Renal cortical epithelial cell (primary cell): ENCODE measurements at regions not wholly inside any gene's neighbourhood (a gene's known extent, or its start where the extent isn't known, plus 50 kb on each side); places are given as distances from the start of the nearest gene placed in this dataset.

Experiments used
- DNase-seq: peaks from one replicate; pipeline ENCODE4 v3.0.0-alpha.2; 2011; ENCODE audit warnings: low read depth

DNA sequence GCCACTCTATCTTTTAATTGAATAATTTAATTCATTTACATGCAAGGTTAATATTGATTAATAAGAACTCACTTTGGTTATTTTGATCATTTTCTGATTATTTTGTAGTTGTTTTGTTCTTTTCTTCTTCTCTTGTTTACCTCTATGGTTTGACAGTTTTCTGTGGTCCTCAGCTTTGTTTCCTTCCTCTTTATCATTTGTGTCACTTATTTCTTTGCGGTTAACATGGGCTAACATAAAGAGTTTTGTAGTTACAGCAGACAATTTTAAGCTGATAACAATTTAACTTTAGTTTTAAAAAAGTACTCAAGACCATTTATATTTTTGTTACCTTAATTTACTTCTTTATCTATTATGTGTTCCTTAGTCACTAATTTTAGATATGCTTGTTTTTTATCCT is 1032.8 kb upstream of the RAG2 start:
- DNase-seq, result no peak

DNA sequence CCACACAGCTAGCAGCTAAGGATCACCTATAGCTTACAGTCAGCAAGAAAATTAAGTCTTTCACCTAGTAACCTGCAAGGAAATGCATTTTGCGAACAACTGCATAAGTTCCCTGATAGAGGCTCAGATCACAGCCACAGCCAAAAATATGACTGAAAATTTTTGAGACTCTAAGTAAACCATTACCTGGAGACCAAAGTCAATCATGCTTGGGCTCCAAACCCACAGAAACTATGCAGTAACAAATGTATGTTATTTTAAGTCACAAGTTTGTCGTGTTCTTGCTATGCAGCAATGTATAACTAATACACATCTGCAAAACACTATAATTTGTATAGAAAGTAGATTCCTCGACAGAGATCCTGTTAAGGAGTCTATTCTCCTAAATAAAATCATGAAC is 1025.7 kb upstream of the RAG2 start:
- DNase-seq, result no peak

DNA sequence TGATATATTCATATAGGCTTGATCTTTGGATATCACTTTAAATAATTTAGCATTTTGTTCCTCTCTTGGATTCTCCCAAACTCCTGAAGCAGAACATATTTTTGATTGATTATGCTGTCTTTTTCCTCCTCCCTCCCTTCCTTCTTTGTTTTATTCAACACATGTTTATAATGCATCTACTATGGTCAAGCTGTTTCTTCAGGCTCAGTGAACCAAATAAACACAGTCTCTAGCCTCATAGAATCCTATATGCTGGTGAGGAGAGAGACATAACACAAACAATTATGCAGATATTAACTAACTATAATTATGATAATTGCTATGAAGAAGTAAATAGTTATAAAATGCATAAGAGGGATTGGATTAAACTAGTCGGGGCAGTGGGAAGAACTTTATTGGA is 1023.6 kb upstream of the RAG2 start:
- DNase-seq, result no peak

DNA sequence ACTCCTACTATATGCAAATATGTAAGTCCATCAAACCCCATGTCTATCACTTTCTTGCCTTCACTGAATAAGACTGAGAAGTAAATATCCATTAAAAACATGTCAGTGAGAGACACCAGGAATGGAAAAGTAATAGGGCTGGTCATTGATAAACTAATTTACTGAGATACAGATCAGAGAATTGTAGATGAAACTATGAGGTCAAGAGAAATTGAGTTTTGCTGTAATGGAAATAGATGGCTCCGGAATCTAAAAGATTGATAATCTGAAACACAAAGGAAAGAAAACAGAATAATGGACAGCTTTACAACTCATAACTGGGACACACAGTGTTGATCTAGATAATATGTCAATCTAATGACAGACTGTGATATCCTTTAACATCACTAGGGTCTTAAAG is 1018.3 kb upstream of the RAG2 start:
- no peak for DNase-seq

DNA sequence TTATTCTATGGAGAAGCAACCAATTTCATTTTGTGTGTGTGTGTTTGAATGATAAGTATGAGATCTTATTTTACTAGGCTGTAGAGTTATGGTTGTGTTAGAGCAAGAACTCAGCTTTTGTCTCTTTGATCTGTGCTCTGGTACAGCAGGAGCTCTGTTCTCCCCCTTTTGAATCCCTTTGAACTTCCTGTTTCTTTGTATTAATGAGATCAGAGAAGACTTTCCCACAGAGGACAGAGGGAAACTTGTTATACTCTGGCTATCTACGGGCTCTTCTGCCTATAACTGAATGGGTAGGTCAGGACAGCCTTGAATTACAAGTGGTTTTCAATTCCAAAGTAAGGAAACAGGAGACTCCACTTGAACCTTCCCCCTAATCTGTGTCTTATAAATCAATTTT is 1015.0 kb upstream of the RAG2 start:
- DNase-seq, result no peak

DNA sequence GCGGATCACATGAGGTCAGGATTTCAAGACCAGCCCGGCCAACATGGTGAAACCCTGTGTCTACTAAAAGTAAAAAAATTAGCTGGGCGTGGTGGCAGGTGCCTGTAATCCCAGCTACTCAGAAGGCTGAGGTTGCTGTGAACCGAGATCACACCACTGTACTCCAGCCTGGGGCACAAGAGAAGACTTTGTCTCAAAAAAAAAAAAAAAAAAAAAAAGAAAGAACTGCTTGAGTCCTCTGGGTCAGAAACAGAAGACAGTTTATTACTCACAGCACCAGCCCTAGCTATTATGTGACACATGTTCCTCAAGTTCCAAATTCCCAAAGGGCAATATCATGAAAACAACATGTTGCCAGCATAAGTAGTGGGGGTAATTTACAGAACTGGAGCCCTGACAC is 1014.1 kb upstream of the RAG2 start:
- no peak for DNase-seq

DNA sequence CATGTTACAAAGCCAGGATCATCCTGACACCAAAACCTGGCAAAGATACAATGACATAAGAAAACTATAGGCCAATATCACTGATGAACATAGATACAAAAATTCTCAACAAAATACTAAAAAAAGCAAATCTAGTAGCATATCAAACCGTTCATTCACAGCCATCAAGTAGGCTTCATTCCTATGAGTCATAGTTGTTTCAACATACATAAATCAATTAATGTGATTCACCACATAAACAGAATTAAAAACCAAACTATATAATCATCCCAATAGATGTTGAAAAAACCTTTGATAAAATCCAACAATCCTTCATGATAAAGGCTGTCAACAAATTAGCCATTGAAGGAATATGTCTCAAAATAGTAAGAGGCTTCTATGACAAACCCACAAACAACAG is 1007.2 kb upstream of the RAG2 start:
- no peak for DNase-seq

DNA sequence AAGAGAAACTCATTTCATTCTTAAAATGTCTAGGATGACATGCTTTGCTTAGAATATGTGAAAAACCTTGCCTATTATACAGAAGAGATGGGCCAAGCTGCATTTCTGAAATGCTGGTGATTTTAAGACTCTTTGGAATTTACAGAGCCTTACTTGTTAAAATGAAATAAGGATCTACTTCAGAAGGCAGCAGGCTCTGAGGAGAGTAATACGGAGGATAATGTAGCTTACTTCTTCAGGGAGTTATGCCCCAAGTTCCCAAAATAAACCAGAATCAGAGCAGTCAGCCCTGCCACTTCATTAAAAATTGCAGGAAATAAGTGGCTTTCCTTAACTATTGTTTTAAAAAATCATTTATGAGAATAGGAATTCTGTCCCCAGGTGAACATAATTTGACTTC is 1000.3 kb upstream of the RAG2 start:
- no peak for DNase-seq

DNA sequence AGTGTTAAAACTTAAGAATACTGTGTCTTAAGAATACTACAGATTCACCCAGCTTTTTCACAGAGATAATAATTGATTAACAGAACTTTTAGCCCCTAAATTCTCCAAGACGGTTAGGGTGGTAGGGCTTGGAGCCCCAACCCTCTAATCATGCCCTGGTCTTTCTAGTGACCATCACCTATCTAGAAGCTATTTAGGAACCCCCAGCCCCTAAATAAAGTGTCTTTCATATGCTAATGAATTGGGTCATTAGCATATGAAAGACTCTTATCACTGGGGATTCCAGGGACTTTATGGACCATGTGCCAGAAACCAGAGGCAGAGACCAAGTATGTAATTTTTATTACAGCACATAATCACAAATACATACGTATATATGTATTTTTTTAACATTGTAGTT is 999.7 kb upstream of the RAG2 start:
- DNase-seq, result no peak

DNA sequence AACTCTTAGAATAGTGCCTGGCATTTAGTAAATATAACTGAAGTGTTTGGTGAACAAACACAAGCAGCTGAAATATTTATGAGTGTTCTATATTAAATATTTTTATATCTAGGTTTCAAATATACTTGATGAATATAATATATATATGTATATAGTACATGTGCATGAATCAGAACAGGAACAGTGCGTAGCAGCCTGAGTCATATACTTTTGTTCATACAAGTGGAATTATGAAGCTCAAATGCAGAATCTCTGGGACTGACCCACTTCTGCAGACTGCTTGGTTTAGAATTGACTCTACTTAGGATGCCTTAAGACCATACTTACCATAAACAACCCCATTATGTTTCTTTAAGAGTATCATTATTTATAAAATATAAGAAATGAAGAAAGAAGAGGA is 997.8 kb upstream of the RAG2 start:
- DNase-seq, result no peak

DNA sequence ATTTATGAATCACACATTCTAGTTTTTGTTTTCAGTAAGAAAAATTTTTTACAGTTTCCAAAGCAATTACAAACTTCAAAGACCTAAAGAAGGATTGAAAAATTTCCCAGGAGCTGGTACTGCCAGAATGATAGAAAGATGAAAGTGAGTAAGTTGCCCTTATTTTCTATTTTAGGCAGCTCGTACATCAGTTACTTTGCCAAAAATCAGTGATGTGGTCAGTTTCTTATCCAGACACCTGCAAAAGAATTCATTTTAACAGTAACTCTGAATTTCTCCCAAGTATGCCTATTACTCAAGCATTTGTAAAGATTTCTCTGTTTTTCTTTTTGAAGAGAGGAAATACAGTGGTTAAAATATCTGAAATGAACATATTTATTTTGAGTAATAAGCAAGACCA is 976.3 kb upstream of the RAG2 start:
- DNase-seq, result no peak

DNA sequence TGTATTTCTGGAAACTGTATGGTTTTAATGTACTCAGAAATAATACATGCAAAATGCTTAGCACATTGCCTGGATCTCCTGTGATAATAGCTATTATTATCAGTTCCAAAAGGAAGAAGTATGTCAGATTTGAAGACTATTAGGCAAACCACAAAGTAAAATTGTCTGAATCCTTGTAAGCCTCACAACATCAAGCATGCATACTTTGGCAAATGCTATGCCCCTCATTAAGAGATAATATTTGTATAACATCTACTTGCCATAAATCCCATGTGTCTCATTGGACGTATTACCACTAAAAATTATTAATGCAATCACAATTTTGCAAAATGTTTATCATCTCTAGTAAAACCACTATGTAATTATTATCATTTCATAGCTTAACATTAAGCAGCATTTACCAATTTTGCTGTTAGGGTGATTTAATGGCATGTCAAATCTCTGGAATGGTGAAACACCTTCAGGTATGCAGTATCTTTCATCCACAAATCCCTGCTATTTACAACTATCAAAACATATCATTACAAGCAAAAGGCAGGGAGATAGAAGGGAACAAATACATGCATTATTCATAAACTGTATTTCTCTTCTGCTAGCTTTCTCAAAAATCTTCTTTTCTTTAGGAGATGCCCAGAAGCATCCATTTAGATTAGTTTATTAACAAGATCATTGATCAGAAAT is 974.6 kb upstream of the RAG2 start:
- DNase-seq, result no peak

DNA sequence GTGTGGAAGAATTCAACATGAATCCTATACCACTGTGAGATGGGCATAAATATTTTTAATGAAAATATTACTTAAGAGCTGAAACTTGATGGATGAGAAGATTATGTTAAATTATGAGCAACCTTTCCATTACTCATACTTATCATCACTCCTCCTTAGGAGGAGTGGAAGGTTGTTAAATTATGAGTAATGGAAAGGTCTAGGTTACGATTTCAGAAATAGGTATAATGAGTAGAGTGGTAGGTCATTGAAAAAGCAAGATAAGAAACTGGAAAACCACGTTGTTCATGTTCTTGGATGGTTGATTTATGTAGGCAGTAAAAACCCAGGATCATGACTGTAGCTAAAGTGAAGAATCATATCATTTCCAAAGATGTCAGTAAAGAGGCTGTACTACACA is 973.2 kb upstream of the RAG2 start:
- DNase-seq, result no peak

DNA sequence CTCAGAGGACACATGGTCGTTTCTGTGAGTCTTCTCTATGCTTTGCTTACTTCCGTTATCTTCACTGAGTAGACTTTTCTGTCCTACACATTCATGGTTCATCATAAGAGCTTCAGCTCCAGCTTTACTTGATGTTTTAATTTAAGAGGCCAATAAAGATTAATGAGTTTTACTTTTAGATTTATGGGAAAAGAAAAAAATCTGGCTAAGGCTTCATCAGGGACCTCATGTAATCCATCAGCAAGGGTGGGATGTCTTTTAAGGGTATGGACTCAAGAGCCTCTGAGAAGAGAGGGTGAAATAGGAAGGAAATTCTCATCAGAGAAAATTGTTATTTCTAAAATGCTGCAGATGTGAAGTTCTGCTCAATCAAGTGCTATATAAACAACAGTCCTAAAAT is 963.0 kb upstream of the RAG2 start:
- DNase-seq, result no peak

DNA sequence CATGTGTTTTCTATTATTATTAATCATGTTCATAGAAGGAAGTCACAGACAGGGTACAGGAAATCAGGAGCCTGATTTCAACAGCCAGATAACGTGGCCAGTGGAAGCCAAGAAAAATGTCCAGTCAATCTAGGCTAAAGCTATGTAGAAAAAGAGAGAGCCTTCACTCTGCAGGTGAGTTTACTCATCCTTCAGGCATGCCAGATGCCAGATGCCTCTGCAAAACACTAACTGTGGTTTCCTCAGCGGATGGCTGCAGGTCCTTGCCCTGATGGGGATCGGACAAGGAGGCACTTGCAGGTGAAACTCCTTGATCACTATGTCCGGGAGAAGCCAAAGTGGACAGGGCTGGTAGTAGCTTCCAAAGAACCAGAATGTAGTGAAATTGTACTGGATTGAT is 962.3 kb upstream of the RAG2 start:
- peak; percentile 6 for DNase-seq

DNA sequence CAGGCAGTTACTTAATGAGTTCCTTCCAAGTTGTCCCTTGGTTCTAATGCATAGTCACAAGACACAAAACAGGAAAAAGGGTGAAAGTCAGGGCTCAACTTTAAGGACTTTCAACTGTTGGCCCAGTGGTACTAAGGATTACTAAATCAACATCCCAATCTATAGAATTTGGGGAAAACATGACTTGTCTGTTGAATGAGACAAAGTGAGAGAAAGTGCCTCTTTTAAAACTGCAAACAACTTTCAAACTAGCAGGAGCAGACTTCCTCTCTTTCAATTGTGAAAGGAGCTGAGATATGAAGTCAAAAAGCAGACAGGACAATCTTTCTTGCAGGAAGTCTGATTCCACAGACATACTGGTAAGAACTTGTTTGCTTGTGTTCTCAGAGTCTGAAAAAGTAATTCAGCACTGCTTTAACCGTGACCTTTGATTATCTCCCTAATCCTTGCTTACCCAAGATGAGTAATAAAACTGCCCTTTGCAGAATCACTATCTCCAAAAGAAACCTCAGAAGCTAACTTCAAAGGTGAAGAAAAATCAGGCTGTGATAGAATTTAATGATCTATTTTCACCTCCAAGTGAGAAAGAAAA is 960.7 kb upstream of the RAG2 start:
- peak; percentile 1 for DNase-seq

DNA sequence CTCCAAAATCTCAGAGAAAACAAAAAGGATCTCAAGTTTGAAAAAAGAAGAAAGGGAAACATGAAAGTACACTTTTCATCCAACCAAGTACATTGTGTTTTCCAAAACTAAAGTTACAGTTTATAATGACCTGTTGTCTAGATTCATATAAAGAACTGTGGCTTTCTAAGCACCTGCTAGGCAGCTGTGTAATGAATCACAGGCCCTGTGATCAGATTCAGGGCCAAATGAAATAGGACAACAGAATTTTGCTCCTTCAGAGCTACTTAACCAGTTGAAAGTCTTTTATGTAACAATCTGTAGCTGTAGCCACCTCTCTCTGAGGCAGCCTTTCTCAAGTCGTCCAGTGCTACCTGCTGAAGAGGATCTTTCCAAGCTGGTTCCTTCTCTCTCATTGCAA is 960.0 kb upstream of the RAG2 start:
- DNase-seq, result peak; percentile 13

DNA sequence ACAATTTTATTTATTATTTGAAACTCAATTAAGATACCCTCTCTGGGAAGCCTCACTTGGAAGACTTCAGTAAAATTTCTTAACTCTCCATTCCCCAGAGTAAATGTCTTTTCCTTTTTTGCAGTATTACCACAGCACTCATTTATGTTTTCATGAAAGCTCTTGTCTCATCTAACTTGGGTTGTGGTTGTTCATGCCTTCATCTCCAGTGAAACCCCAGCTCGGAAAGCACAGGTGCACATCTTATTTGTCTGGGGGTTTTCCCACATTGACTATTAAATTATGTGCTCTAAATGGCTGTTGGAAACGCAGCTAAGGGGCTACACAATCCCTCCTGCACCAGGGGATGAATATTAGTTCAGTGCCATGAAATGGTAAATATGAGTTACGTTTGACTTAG is 954.2 kb upstream of the RAG2 start:
- no peak for DNase-seq

DNA sequence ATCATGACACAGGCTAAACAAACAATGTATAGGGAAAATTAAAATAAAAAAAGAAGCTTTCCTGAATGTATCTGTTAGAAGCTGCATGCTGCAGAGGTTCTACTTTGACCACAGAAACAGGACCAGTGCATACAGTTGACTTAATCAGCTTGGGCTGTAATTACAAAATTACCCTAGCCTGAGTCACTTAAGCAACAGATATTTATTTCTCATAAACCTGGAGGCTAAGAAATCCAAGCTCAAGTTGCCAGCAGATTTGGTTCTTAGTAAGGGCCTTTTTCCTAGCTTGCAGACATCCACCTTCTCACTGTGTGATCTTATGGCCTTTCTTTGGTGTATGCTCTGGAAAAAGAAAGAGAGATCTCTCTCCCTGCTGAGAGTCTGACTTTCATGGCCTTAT is 946.5 kb upstream of the RAG2 start:
- peak; percentile 50 for DNase-seq

DNA sequence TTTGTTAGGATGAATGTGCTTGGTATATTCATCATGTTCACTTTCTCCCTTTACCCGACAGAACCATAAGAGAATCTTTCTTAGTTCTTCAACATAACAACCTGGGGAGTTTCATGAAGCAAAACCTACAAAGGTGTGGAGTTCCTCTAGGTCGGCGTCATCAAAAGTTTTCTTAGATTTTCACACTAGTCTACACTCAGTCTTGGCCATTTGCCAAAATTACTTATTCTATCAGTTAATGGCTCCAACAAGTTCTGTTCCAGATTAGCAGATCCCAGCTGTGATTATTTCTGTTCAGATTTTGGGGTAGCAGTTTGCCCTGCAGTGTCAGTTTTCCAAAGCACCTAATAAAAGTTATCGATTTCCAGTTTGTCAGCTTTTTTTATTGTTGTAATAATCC is 935.8 kb upstream of the RAG2 start:
- no peak for DNase-seq

DNA sequence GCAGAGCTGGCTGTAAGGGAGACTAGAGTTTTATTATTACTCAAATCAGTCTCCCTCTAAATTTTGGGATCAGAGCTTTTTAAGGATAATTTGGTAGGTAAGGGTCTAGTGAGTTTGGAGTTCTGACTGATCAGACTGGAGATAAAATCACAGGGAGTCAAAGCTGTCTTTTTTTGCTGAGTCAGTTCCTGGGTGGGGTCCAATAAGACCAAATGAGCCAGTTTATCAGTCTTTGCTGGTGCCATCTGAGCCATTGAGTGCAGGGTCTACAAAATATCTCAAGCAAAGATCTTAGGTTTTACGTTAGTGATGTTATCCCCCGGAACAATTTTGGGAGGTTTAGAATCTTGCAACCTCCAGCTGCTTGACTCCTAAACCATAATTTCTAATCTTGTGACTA is 935.1 kb upstream of the RAG2 start:
- no peak for DNase-seq

DNA sequence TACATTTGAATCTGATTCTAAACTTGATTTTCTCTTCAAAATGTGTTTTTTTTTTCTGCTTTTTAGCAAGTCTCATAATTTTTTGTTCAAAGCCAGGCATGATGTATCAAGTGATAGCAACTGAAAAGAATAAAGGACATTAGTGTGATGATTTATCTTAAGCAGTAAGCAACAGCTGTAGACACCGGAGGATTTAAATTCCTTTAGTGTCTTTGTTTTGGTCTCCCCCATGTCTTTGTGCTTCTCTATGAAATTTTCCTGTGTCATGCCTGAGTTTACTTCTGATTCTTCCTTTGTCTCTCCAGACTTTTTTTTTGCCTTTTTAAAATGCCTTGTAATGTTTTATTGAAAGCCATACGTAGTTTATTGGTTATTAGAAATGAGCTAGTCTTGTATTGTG is 934.2 kb upstream of the RAG2 start:
- no peak for DNase-seq

DNA sequence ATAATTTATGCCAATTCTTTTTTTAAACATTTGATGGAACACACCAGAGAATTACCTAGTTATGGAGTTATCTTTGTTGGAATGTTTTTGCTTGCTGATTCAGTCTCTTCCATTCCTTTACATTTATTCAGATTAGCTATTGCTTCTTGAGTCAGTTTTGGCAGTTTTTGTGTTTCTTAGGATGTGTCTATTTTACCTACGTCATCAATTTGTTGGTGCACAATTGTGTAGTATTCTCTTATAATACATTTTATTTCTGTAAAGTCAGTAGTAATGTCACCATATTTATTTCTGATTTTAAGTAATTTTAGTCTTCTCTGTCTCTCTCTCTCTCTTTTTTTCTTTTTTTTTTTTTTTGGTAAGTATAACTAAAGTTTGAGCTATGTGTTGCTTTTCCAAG is 929.5 kb upstream of the RAG2 start:
- DNase-seq, result no peak

DNA sequence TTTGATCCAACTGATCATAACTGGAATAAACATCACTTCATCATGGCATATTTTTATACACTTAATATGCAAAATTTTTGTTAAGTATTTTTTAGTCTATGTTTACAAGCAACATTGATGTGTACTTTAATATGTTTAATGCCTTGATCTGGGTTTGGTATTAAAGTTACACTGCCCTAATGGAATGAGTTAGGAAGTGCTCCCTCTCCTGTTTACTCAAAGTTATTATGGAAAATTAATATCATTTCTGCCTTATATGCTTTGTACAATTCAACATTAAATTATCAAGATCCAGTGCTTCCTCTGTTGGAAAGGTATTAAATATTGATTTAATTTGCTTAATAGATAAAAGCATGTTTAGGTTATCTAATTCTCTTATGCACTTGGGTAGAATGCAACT is 927.3 kb upstream of the RAG2 start:
- DNase-seq, result no peak
